K562 (cell line): ENCODE measurements at regions not wholly inside any gene's neighbourhood (a gene's known extent, or its start where the extent isn't known, plus 50 kb on each side); places are given as distances from the start of the nearest gene placed in this dataset.

Experiments
- ATAC-seq: fragments of 200-7000 bp; cut with Tn5 transposase; 3 replicates; pipeline ENCODE4 v1.9.1; 2020; ENCODE audit warnings: moderate library complexity
- BruUV-seq: library from RNA; stranded (reverse); fragments of 400-500 nt; replicated peaks from 2 replicates; lab custom pipeline; 2021; lab: Mats Ljungman, UMichigan
- CTCF ChIA-PET: fragments of 300-600 bp; formaldehyde crosslinking; extraction: SDS; loops from one replicate; lab custom pipeline; 2021; ENCODE audit warnings: low intra/inter-chr PET ratio; lab: Yijun Ruan, JAX
- POLR2A ChIA-PET: fragments of 300-600, 350-650 bp; sonication (Branson Sonifier 250); formaldehyde crosslinking; extraction: SDS; loops from one replicate; lab custom pipeline; 2021; ENCODE audit warnings: antibody characterized with exemption, inconsistent platforms; lab: Yijun Ruan, JAX
- DNase-seq, 4 experiments: peaks; one replicate each; pipeline versions ENCODE4 v3.0.0 to v3.0.0-alpha.2; 2011 to 2018; ENCODE audit warnings: low spot score in 3 of 4, mixed read lengths in 3 of 4; ENCODE audit errors: extremely low read depth in 1 of 4
- FAIRE-seq: peaks from 2 replicates; lab custom pipeline; 2011; peaks lifted over from hg19 to GRCh38; lab: Jason Lieb, UNC
- H2AFZ ChIP-seq: 2 replicates; pipeline ENCODE4 v1.6.0; 2011; ENCODE audit warnings: low read depth, low read length, control low read depth, inconsistent platforms
- H3K27ac ChIP-seq: fragments of 200-600 bp; 3 replicates; pipeline ENCODE4 v1.8.0; 2011; ENCODE audit warnings: low read depth, mild to moderate bottlenecking, control low read depth, inconsistent platforms, low read length, moderate library complexity, mixed read lengths; ENCODE audit errors: extremely low read depth
- H3K27me3 ChIP-seq, 2 experiments: fragments of 300-600 bp in 1 of 2; 2 replicates in 1 of 2; 3 replicates in 1 of 2; pipeline versions ENCODE4 v1.6.0 to v1.8.0; 2011; ENCODE audit warnings: inconsistent platforms in 2 of 2, low read length in 2 of 2, mild to moderate bottlenecking in 1 of 2, mixed read lengths in 1 of 2, moderate library complexity in 1 of 2; ENCODE audit not compliant: control insufficient read depth in 2 of 2, insufficient read depth in 2 of 2
- H3K36me3 ChIP-seq: fragments of 300-600 bp; 3 replicates; pipeline ENCODE4 v1.8.0; 2011; ENCODE audit warnings: mild to moderate bottlenecking, low read length, inconsistent platforms; ENCODE audit not compliant: control insufficient read depth, insufficient read depth
- H3K4me1 ChIP-seq, 2 experiments: fragments of 200-600 bp in 1 of 2; replicated peaks in 1 of 2; 2 replicates in 1 of 2; 3 replicates in 1 of 2; pipeline versions ENCODE4 v1.5.1 to v1.8.0; 2011; ENCODE audit warnings: inconsistent platforms in 2 of 2, low read length in 2 of 2, mild to moderate bottlenecking in 1 of 2, mixed read lengths in 1 of 2, moderate library complexity in 1 of 2; ENCODE audit not compliant: control insufficient read depth in 2 of 2, insufficient read depth in 2 of 2
- H3K4me2 ChIP-seq: 2 replicates; pipeline ENCODE4 v1.6.1; 2011; ENCODE audit warnings: low read length, control low read depth, inconsistent platforms, mixed read lengths; ENCODE audit not compliant: insufficient read depth
- H3K4me3 ChIP-seq: fragments of 200-600 bp; sonication (generic), shearing (Covaris generic); 2 replicates; pipeline ENCODE4 v1.5.1; 2016; ENCODE audit warnings: control low read depth, inconsistent platforms
- H3K79me2 ChIP-seq: fragments of 200-600 bp; 3 replicates; pipeline ENCODE4 v1.8.0; 2011; ENCODE audit warnings: low read length, inconsistent platforms; ENCODE audit not compliant: control insufficient read depth, insufficient read depth
- H3K9ac ChIP-seq, 2 experiments: 2 replicates each; pipeline versions ENCODE4 v1.6.0 to v1.6.1; 2011; ENCODE audit warnings: low read depth in 2 of 2, low read length in 2 of 2, control low read depth in 1 of 2, inconsistent platforms in 1 of 2, mild to moderate bottlenecking in 1 of 2, mixed read lengths in 1 of 2; ENCODE audit not compliant: insufficient read depth in 1 of 2
- H3K9me1 ChIP-seq: one replicate; pipeline ENCODE4 v1.6.0; 2011; ENCODE audit warnings: inconsistent platforms, mild to moderate bottlenecking, low read length, moderate library complexity; ENCODE audit not compliant: control insufficient read depth, insufficient read depth
- H3K9me3 ChIP-seq: replicated peaks from 2 replicates; pipeline ENCODE4 v1.5.1; 2011; ENCODE audit warnings: low read depth, low read length, inconsistent platforms; ENCODE audit not compliant: control insufficient read depth, insufficient read depth
- H4K20me1 ChIP-seq: replicated peaks from 2 replicates; pipeline ENCODE4 v1.6.1; 2011; ENCODE audit warnings: low read length, inconsistent platforms, mixed read lengths; ENCODE audit not compliant: control insufficient read depth, insufficient read depth
- DPF2 ChIP-seq: fragments of 450-650 bp; IDR thresholded peaks from 2 replicates; pipeline ENCODE4 v1.6.1; 2016
- GTF2F1 ChIP-seq: IDR thresholded peaks from 2 replicates; pipeline ENCODE4 v1.6.1; 2011; ENCODE audit warnings: low read depth, low read length, improper control_type of control experiment
- MXI1 ChIP-seq: IDR thresholded peaks from 2 replicates; pipeline ENCODE4 v1.6.1; 2011; ENCODE audit warnings: low read depth, mild to moderate bottlenecking, improper control_type of control experiment, low read length
- ZNF143 ChIP-seq: sonication (generic); formaldehyde crosslinking; IDR thresholded peaks from 2 replicates; pipeline ENCODE4 v1.9.0; 2022; ENCODE audit warnings: mild to moderate bottlenecking, missing genetic modification reagents
- ZNF23 ChIP-seq: fragments of 250-450 bp; sonication (Bioruptor Pico); IDR thresholded peaks from 2 replicates; pipeline ENCODE4 v1.4.0; 2020; ENCODE audit warnings: mild to moderate bottlenecking
- ZNF707 ChIP-seq: fragments of 250-450 bp; sonication (Bioruptor Pico); conservative IDR thresholded peaks from 2 replicates; pipeline ENCODE4 v1.8.0; 2022; ENCODE audit warnings: inconsistent platforms, mild to moderate bottlenecking, moderate library complexity
- WGBS: fragments of 100-300 bp; shearing (Covaris generic); methylation state at CpG from one replicate; pipeline ENCODE4 v1.1.6; 2016; ENCODE audit warnings: low coverage, mixed read lengths; ENCODE audit not compliant: insufficient coverage; ENCODE audit errors: missing lambda C conversion rate; 5-methylcytosine and 5-hydroxymethylcytosine counted together
- in situ Hi-C: fragments of 300-500 bp; cut with MboI; formaldehyde crosslinking; loops from 4 replicates; pipeline ENCODE4 v1.15.0; 2018; ENCODE audit warnings: inconsistent platforms, mixed read lengths
- intact Hi-C: fragments of 100-400 bp; cut with micrococcal nuclease; formaldehyde crosslinking; loops from 2 replicates; pipeline ENCODE4 v1.14.2; 2022
- TF ChIP-seq, protein P1 (sequence below): fragments of 250-450 bp; sonication (Bioruptor Pico); IDR thresholded peaks from 2 replicates; pipeline ENCODE4 v1.9.0; 2021; ENCODE audit warnings: mild to moderate bottlenecking
- TF ChIP-seq, protein P2 (sequence below): fragments of 450-650 bp; conservative IDR thresholded peaks from 2 replicates; pipeline ENCODE4 v1.6.1; 2016; ENCODE audit warnings: missing genetic modification characterization, low read depth, mild to moderate bottlenecking, missing compliant biosample characterization, moderate library complexity
- TF ChIP-seq, protein P3 (sequence below): fragments of 450-650 bp; formaldehyde crosslinking; IDR thresholded peaks from 2 replicates; pipeline ENCODE4 v1.4.0; 2020; ENCODE audit warnings: mild to moderate bottlenecking, mixed read lengths
- TF ChIP-seq, protein P4 (sequence below): sonication (generic); formaldehyde crosslinking; IDR thresholded peaks from 2 replicates; pipeline ENCODE4 v1.8.0; 2022; ENCODE audit warnings: mild to moderate bottlenecking, missing genetic modification reagents
- TF ChIP-seq, protein P5 (sequence below): fragments of 450-650 bp; IDR thresholded peaks from 2 replicates; pipeline ENCODE4 v1.6.1; 2017; ENCODE audit warnings: mild to moderate bottlenecking, moderate library complexity

DNA sequence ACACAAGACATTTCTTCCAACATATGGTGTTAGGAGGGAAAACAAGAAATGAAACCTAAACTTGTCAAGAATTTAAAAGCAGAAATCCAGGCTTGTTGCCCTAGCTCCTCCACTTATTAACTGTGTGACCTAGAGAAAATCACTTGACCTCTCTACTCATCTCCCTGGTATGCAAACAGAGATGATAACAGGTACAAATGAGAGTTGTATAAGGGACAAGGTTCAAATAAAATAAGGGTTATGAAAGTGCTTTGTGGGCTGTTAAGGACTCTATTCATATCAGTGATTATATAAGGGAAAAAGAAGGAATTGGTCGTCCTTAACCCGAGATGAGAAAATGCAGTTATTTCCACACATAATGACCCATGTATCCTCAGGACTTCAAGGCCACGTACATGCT is 372.7 kb upstream of the TENM4 start (continued):
- TF ChIP-seq, protein P1, sequence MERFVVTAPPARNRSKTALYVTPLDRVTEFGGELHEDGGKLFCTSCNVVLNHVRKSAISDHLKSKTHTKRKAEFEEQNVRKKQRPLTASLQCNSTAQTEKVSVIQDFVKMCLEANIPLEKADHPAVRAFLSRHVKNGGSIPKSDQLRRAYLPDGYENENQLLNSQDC (CRISPR knock-in tag), result no peak

DNA sequence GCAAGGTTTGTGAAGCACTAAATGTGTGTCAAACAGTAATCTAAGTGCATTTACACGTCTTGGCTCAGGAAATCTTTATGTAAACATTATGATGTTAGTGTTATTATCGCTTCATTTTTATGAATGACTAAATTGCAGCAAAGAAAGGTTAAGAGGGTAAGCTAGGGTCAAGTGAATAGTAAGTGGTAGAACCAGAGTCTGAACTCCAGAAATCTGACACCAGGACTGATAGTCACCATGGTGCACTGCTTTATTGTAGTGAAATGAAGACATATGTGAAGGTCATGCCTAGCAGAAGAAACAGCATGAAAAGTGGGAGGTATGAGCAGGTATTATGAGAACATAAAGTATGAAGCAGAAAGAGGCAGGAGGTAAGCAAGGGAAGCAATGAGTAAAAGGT is 368.7 kb upstream of the TENM4 start:
- Histone ChIP-seq H3K27ac (no peak overlapping the region), H2AFZ (no peak overlapping the region), H3K27me3 (no peaks in the 10 kb centered on the region), H3K9me3 (no peaks in the 10 kb centered on the region), H3K4me1 (no peaks in the 10 kb centered on the region), H3K4me2 (no peak overlapping the region), H3K79me2 (no peaks in the 10 kb centered on the region), H4K20me1 (no peaks in the 10 kb centered on the region), H3K9ac (no peak overlapping the region), H3K9me1 (no peaks in the 10 kb centered on the region), H3K4me3 (no peak overlapping the region), H3K36me3 (no peaks in the 10 kb centered on the region)
- POLR2A ChIA-PET, result no interaction called here
- CTCF ChIA-PET, result no interaction called here
- ATAC-seq (no peak), FAIRE-seq (no peak), DNase-seq (no peak)
- no TSS peak for BruUV-seq
- intact Hi-C loops (no loop called here), in situ Hi-C loops (no loop called here)
- 0% methylated on average over 2 of the region's 2 CpGs for WGBS
- TF ChIP-seq, protein P2, sequence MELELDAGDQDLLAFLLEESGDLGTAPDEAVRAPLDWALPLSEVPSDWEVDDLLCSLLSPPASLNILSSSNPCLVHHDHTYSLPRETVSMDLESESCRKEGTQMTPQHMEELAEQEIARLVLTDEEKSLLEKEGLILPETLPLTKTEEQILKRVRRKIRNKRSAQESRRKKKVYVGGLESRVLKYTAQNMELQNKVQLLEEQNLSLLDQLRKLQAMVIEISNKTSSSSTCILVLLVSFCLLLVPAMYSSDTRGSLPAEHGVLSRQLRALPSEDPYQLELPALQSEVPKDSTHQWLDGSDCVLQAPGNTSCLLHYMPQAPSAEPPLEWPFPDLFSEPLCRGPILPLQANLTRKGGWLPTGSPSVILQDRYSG (tag), result no peak
- TF ChIP-seq MXI1 (no peak), ZNF23 (no peak), ZNF143 (CRISPR knock-in tag) (no peak), ZNF707 (CRISPR knock-in tag) (no peak), GTF2F1 (no peak), DPF2 (no peak)
- TF ChIP-seq, protein P3, sequence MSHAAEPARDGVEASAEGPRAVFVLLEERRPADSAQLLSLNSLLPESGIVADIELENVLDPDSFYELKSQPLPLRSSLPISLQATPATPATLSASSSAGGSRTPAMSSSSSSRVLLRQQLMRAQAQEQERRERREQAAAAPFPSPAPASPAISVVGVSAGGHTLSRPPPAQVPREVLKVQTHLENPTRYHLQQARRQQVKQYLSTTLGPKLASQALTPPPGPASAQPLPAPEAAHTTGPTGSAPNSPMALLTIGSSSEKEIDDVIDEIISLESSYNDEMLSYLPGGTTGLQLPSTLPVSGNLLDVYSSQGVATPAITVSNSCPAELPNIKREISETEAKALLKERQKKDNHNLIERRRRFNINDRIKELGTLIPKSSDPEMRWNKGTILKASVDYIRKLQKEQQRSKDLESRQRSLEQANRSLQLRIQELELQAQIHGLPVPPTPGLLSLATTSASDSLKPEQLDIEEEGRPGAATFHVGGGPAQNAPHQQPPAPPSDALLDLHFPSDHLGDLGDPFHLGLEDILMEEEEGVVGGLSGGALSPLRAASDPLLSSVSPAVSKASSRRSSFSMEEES (CRISPR knock-in tag), result no peak
- TF ChIP-seq, protein P4, sequence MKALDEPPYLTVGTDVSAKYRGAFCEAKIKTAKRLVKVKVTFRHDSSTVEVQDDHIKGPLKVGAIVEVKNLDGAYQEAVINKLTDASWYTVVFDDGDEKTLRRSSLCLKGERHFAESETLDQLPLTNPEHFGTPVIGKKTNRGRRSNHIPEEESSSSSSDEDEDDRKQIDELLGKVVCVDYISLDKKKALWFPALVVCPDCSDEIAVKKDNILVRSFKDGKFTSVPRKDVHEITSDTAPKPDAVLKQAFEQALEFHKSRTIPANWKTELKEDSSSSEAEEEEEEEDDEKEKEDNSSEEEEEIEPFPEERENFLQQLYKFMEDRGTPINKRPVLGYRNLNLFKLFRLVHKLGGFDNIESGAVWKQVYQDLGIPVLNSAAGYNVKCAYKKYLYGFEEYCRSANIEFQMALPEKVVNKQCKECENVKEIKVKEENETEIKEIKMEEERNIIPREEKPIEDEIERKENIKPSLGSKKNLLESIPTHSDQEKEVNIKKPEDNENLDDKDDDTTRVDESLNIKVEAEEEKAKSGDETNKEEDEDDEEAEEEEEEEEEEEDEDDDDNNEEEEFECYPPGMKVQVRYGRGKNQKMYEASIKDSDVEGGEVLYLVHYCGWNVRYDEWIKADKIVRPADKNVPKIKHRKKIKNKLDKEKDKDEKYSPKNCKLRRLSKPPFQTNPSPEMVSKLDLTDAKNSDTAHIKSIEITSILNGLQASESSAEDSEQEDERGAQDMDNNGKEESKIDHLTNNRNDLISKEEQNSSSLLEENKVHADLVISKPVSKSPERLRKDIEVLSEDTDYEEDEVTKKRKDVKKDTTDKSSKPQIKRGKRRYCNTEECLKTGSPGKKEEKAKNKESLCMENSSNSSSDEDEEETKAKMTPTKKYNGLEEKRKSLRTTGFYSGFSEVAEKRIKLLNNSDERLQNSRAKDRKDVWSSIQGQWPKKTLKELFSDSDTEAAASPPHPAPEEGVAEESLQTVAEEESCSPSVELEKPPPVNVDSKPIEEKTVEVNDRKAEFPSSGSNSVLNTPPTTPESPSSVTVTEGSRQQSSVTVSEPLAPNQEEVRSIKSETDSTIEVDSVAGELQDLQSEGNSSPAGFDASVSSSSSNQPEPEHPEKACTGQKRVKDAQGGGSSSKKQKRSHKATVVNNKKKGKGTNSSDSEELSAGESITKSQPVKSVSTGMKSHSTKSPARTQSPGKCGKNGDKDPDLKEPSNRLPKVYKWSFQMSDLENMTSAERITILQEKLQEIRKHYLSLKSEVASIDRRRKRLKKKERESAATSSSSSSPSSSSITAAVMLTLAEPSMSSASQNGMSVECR, result no peak
- TF ChIP-seq, protein P5, sequence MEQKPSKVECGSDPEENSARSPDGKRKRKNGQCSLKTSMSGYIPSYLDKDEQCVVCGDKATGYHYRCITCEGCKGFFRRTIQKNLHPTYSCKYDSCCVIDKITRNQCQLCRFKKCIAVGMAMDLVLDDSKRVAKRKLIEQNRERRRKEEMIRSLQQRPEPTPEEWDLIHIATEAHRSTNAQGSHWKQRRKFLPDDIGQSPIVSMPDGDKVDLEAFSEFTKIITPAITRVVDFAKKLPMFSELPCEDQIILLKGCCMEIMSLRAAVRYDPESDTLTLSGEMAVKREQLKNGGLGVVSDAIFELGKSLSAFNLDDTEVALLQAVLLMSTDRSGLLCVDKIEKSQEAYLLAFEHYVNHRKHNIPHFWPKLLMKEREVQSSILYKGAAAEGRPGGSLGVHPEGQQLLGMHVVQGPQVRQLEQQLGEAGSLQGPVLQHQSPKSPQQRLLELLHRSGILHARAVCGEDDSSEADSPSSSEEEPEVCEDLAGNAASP, result no peak
